ENCODE measurements at regions not wholly inside any gene's neighbourhood (a gene's known extent, or its start where the extent isn't known, plus 50 kb on each side); places are given as distances from the start of the nearest gene placed in this dataset.

- H2AFZ ChIP-seq (ENCODE audit: low read length) = no peak overlapping the region
- intact Hi-C loops (cut with micrococcal nuclease; ENCODE audit: unreplicated experiment) = no loop called here
- BruUV-seq (replicated peaks) = no TSS peak
- H3K9me2 ChIP-seq (ENCODE audit: insufficient read depth, low read length) = no peaks in the 10 kb centered on the region
- DNase-seq (ENCODE audit: low spot score) = no peak
- CTCF ChIA-PET (ENCODE audit: unreplicated experiment) = no interaction called here
- no peaks in the 10 kb centered on the region for H3K9me3 ChIP-seq (ENCODE audit: low read length)
- no peak overlapping the region for H3K4me3 ChIP-seq (ENCODE audit: low read depth, low read length, poor library complexity, severe bottlenecking)
- no peak overlapping the region for H3K27ac ChIP-seq (ENCODE audit: low read depth, low read length, poor library complexity, severe bottlenecking)
- no peaks in the 10 kb centered on the region for H3K79me2 ChIP-seq (ENCODE audit: insufficient read depth, low read depth, low read length)
- POLR2A ChIA-PET = no interaction called here
- no peak overlapping the region for H3K4me2 ChIP-seq (ENCODE audit: low read length)
- H3K4me1 ChIP-seq (ENCODE audit: insufficient read depth, low read length, poor library complexity, severe bottlenecking) = no peaks in the 10 kb centered on the region
- TF ChIP-seq CTCF (conservative IDR thresholded peaks at IDR 0.05; ENCODE audit: low read length) (no peak), EZH2phosphoT487 (IDR thresholded peaks at IDR 0.05; ENCODE audit: borderline replicate concordance, low read depth, low read length) (no peak)
- no peaks in the 10 kb centered on the region for H4K20me1 ChIP-seq (ENCODE audit: insufficient read depth, low read length)
- no peaks in the 10 kb centered on the region for H3K36me3 ChIP-seq (ENCODE audit: insufficient read depth, low read length)
Measured at GRCh38 chr4:58669783-58670182, 1559.6 kb upstream of the IGFBP7 start.

GRCh38 chr4:58665649-58666048 lies 1555.5 kb upstream of the IGFBP7 start:
- H3K9me2 ChIP-seq (ENCODE audit: insufficient read depth, low read length) = no peaks in the 10 kb centered on the region
- ChIA-PET POLR2A (no interaction called here), CTCF (ENCODE audit: unreplicated experiment) (no interaction called here)
- BruUV-seq (replicated peaks) = no TSS peak
- no peaks in the 10 kb centered on the region for H3K79me2 ChIP-seq (ENCODE audit: insufficient read depth, low read depth, low read length)
- H3K4me2 ChIP-seq (ENCODE audit: low read length) = no peak overlapping the region
- intact Hi-C loops (cut with micrococcal nuclease; ENCODE audit: unreplicated experiment) = no loop called here
- H3K36me3 ChIP-seq (ENCODE audit: insufficient read depth, low read length) = no peaks in the 10 kb centered on the region
- no peak for TF ChIP-seq EZH2phosphoT487 (IDR thresholded peaks at IDR 0.05; ENCODE audit: borderline replicate concordance, low read depth, low read length)
- TF ChIP-seq CTCF (conservative IDR thresholded peaks at IDR 0.05; ENCODE audit: low read length) = no peak
- DNase-seq (ENCODE audit: low spot score) = no peak
- no peak overlapping the region for H3K4me3 ChIP-seq (ENCODE audit: low read depth, low read length, poor library complexity, severe bottlenecking)
- H3K27ac ChIP-seq (ENCODE audit: low read depth, low read length, poor library complexity, severe bottlenecking) = no peak overlapping the region
- H3K4me1 ChIP-seq (ENCODE audit: insufficient read depth, low read length, poor library complexity, severe bottlenecking) = no peaks in the 10 kb centered on the region
- H2AFZ ChIP-seq (ENCODE audit: low read length) = no peak overlapping the region
- H4K20me1 ChIP-seq (ENCODE audit: insufficient read depth, low read length) = no peaks in the 10 kb centered on the region
- no peaks in the 10 kb centered on the region for H3K9me3 ChIP-seq (ENCODE audit: low read length)

- H3K4me3 ChIP-seq (ENCODE audit: low read depth, low read length, poor library complexity, severe bottlenecking) = no peak overlapping the region
- no TSS peak for BruUV-seq (replicated peaks)
- intact Hi-C loops (cut with micrococcal nuclease; ENCODE audit: unreplicated experiment) = no loop called here
- H3K9me2 ChIP-seq (ENCODE audit: insufficient read depth, low read length) = no peaks in the 10 kb centered on the region
- no peaks in the 10 kb centered on the region for H4K20me1 ChIP-seq (ENCODE audit: insufficient read depth, low read length)
- no peak overlapping the region for H3K4me2 ChIP-seq (ENCODE audit: low read length)
- ChIA-PET CTCF (ENCODE audit: unreplicated experiment) (no interaction called here), POLR2A (no interaction called here)
- no peak for DNase-seq (ENCODE audit: low spot score)
- no peak for TF ChIP-seq EZH2phosphoT487 (IDR thresholded peaks at IDR 0.05; ENCODE audit: borderline replicate concordance, low read depth, low read length)
- TF ChIP-seq CTCF (conservative IDR thresholded peaks at IDR 0.05; ENCODE audit: low read length) = no peak
- no peak overlapping the region for H3K27ac ChIP-seq (ENCODE audit: low read depth, low read length, poor library complexity, severe bottlenecking)
- H3K36me3 ChIP-seq (ENCODE audit: insufficient read depth, low read length) = no peaks in the 10 kb centered on the region
- no peaks in the 10 kb centered on the region for H3K4me1 ChIP-seq (ENCODE audit: insufficient read depth, low read length, poor library complexity, severe bottlenecking)
- H2AFZ ChIP-seq (ENCODE audit: low read length) = no peak overlapping the region
- no peaks in the 10 kb centered on the region for H3K9me3 ChIP-seq (ENCODE audit: low read length)
- no peaks in the 10 kb centered on the region for H3K79me2 ChIP-seq (ENCODE audit: insufficient read depth, low read depth, low read length)
Measured at GRCh38 chr4:58658701-58659100, 1548.5 kb upstream of the IGFBP7 start.
